ENCODE measurements at regions not wholly inside any gene's neighbourhood (a gene's known extent, or its start where the extent isn't known, plus 50 kb on each side); places are given as distances from the start of the nearest gene placed in this dataset.

GRCh38 chr20:4070323-4071177 lies 55.2 kb upstream of the RNF24 start:
- DNase-seq (ENCODE audit: low spot score), result no peak

GRCh38 chr20:4069751-4070150 lies 54.4 kb upstream of the RNF24 start:
- no peak for DNase-seq (ENCODE audit: low spot score)

- DNase-seq (ENCODE audit: low spot score), result no peak
These were observed 53.4 kb upstream of the RNF24 start for GRCh38 chr20:4068708-4069107.

- DNase-seq (ENCODE audit: low spot score), result no peak
These were observed 52.4 kb upstream of the RNF24 start for GRCh38 chr20:4067600-4068261.

- no peak for DNase-seq (ENCODE audit: low spot score)
These were observed 51.2 kb upstream of the RNF24 start for GRCh38 chr20:4066551-4066950.

- no peak for DNase-seq (ENCODE audit: low spot score)
These were observed 50.1 kb upstream of the RNF24 start for GRCh38 chr20:4065391-4065844.
